ENCODE measurements at regions not wholly inside any gene's neighbourhood (a gene's known extent, or its start where the extent isn't known, plus 50 kb on each side); places are given as distances from the start of the nearest gene placed in this dataset.

GRCh38 chr22:48710410-48710809 lies 1117.3 kb downstream of the BRD1 start:
- Histone ChIP-seq H3K4me3 (replicated peaks in 1 of 3; ENCODE audit: insufficient read depth in 1 of 3, low read depth in 2 of 3, low read length in 3 of 3) (no peak overlapping the region), H3K27ac (ENCODE audit: extremely low read length, insufficient read depth, low read length) (no peak overlapping the region), H3K9ac (ENCODE audit: insufficient read depth, low read depth, low read length) (no peak overlapping the region), H4K20me1 (ENCODE audit: insufficient read depth, low read length) (peaks cover 3% of the 10 kb centered on the region; the same call in 1 of the 2 replicates), H3K27me3 (ENCODE audit: control insufficient read depth in 1 of 2, insufficient read depth in 2 of 2, low read length in 2 of 2) (no peaks in the 10 kb centered on the region), H2AFZ (ENCODE audit: low read length) (no peak overlapping the region), H3K36me3 (replicated peaks in 1 of 2; ENCODE audit: control insufficient read depth in 1 of 2, insufficient read depth in 2 of 2, low read length in 2 of 2) (peaks cover 28 to 81% of the 10 kb centered on the region in 2 experiments), H3K4me2 (ENCODE audit: low read depth, low read length) (no peak overlapping the region), H3K9me3 (ENCODE audit: low read length) (no peaks in the 10 kb centered on the region), H3K79me2 (ENCODE audit: insufficient read depth, low read length) (peaks cover 24% of the 10 kb centered on the region), H3K4me1 (ENCODE audit: insufficient read depth, low read length) (peaks cover 15% of the 10 kb centered on the region)
- no peak for FAIRE-seq
- intact Hi-C loops (cut with micrococcal nuclease; ENCODE audit: unreplicated experiment) (no loop called here), in situ Hi-C loops (cut with HindIII; ENCODE audit: extremely low pct_ligation_motif_present, low pct_unique_long_range_greater_than_20kb) (no loop called here)
- no peak for DNase-seq (ENCODE audit: low spot score)
- BruUV-seq (replicated peaks), result no TSS peak
- ChIA-PET POLR2A (no interaction called here), CTCF (ENCODE audit: low intra/inter-chr PET ratio, low total read pairs) (interaction anchor here (1.1 kb wide), 1 partner anchor 9 kb away, joined by 3 read pairs; no protein-coding TSS in a partner anchor)
- no peak for ATAC-seq
- 96% methylated on average over 6 of the region's 11 CpGs for WGBS (ENCODE audit: low lambda C conversion rate)
- TF ChIP-seq PRDM4 (CRISPR knock-in tag; IDR thresholded peaks at IDR 0.05; ENCODE audit: borderline replicate concordance), result no peak
- no peak for TF ChIP-seq ZNF484 (CRISPR knock-in tag; IDR thresholded peaks at IDR 0.05; ENCODE audit: borderline replicate concordance, low read depth)
- TF ChIP-seq ZNF281 (CRISPR knock-in tag; IDR thresholded peaks at IDR 0.05; ENCODE audit: borderline replicate concordance), result no peak
- TF ChIP-seq ISL2 (CRISPR knock-in tag; IDR thresholded peaks at IDR 0.05), result no peak
- TF ChIP-seq ZXDC (CRISPR knock-in tag; IDR thresholded peaks at IDR 0.05), result no peak
- TF ChIP-seq THRA (CRISPR knock-in tag; IDR thresholded peaks at IDR 0.05; ENCODE audit: borderline replicate concordance), result no peak
- TF ChIP-seq SP2 (CRISPR knock-in tag; IDR thresholded peaks at IDR 0.05), result no peak
- no peak for TF ChIP-seq ZNF235 (CRISPR knock-in tag; IDR thresholded peaks at IDR 0.05; ENCODE audit: borderline replicate concordance)
- no peak for TF ChIP-seq ZNF513 (CRISPR knock-in tag; conservative IDR thresholded peaks at IDR 0.05)
- no peak for TF ChIP-seq ZBTB20 (CRISPR knock-in tag; IDR thresholded peaks at IDR 0.05; ENCODE audit: borderline replicate concordance, low read depth)
- TF ChIP-seq FOXO1 (CRISPR knock-in tag; IDR thresholded peaks at IDR 0.05), result no peak
- no peak for TF ChIP-seq ONECUT2 (CRISPR knock-in tag; IDR thresholded peaks at IDR 0.05)
- TF ChIP-seq NCOA1 (CRISPR knock-in tag; IDR thresholded peaks at IDR 0.05), result no peak
- TF ChIP-seq ZSCAN9 (CRISPR knock-in tag; IDR thresholded peaks at IDR 0.05; ENCODE audit: borderline replicate concordance), result no peak

Data from HepG2 (cell line).